T-helper 2 cell treated with Interferon-gamma antibody and Interleukin-4, amounts not matched to agents 5 μg/mL and 100 μg/mL, for 36 hours (primary cell): ENCODE measurements at regions not wholly inside any gene's neighbourhood (a gene's known extent, or its start where the extent isn't known, plus 50 kb on each side); places are given as distances from the start of the nearest gene placed in this dataset.

Experiments used
- DNase-seq: peaks from one replicate; pipeline ENCODE4 v3.0.0; 2021; ENCODE audit warnings: low spot score
- H3K27ac Mint-ChIP-seq: one replicate; pipeline ENCODE4 v1.8.0; 2021; ENCODE audit warnings: mild to moderate bottlenecking, mixed read lengths
- H3K27me3 Mint-ChIP-seq: one replicate; pipeline ENCODE4 v1.8.0; 2021; ENCODE audit warnings: low read depth, mixed read lengths
- H3K36me3 Mint-ChIP-seq: one replicate; pipeline ENCODE4 v1.8.0; 2021; ENCODE audit warnings: low read depth, mixed read lengths
- H3K4me1 Mint-ChIP-seq: one replicate; pipeline ENCODE4 v1.8.0; 2021; ENCODE audit warnings: low read depth, mixed read lengths
- H3K4me3 Mint-ChIP-seq: one replicate; pipeline ENCODE4 v1.8.0; 2022; ENCODE audit warnings: mild to moderate bottlenecking, moderate library complexity, mixed read lengths
- H3K9me3 Mint-ChIP-seq: one replicate; pipeline ENCODE4 v1.8.0; 2021; ENCODE audit warnings: mixed read lengths

GRCh38 chr2:5368263-5368662 lies 323.9 kb upstream of the SOX11 start:
- Mint-ChIP-seq H3K27ac (no peak overlapping the region), H3K27me3 (no peaks in the 10 kb centered on the region), H3K9me3 (no peaks in the 10 kb centered on the region), H3K4me1 (no peaks in the 10 kb centered on the region), H3K36me3 (no peaks in the 10 kb centered on the region), H3K4me3 (no peak overlapping the region)
- no peak for DNase-seq

- Mint-ChIP-seq H3K4me1 (no peaks in the 10 kb centered on the region), H3K27ac (no peak overlapping the region), H3K4me3 (no peak overlapping the region), H3K36me3 (no peaks in the 10 kb centered on the region), H3K27me3 (no peaks in the 10 kb centered on the region), H3K9me3 (no peaks in the 10 kb centered on the region)
- no peak for DNase-seq
These were observed 322.7 kb upstream of the SOX11 start for GRCh38 chr2:5369510-5369909.

DNA sequence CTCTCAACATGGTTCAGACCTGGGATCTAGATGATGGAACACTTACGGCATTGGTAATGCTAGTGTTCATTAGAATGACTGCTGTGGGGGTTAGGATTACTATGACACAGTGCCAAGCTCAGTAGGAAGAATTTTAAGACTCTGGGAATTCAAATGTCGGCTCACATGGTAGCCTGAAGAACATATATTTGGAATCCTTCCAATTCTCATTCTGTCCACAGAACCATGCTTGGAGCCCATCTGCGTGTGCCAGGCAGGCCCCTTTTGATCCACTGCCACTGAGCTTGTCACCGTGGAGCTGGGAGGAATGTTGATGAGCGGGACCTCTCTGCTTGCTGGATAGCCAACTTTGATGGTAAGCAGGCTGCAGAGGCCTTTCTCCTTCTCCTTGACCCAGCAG lies 322.0 kb upstream of the SOX11 start:
- Mint-ChIP-seq H3K4me3 (no peak overlapping the region), H3K4me1 (no peaks in the 10 kb centered on the region), H3K36me3 (no peaks in the 10 kb centered on the region), H3K9me3 (no peaks in the 10 kb centered on the region), H3K27me3 (no peaks in the 10 kb centered on the region), H3K27ac (no peak overlapping the region)
- DNase-seq: no peak

GRCh38 chr2:5372141-5372540 lies 320.0 kb upstream of the SOX11 start:
- no peak overlapping the region for H3K4me3 Mint-ChIP-seq
- H3K36me3 Mint-ChIP-seq: no peaks in the 10 kb centered on the region

GRCh38 chr2:5373200-5373599 lies 319.0 kb upstream of the SOX11 start:
- no peaks in the 10 kb centered on the region for H3K9me3 Mint-ChIP-seq
- H3K4me1 Mint-ChIP-seq: no peaks in the 10 kb centered on the region
- no peak overlapping the region for H3K27ac Mint-ChIP-seq
- no peak overlapping the region for H3K4me3 Mint-ChIP-seq
- no peaks in the 10 kb centered on the region for H3K27me3 Mint-ChIP-seq
- DNase-seq: no peak
- no peaks in the 10 kb centered on the region for H3K36me3 Mint-ChIP-seq

More at GRCh38 chr2:5372141-5372540, 320.0 kb upstream of the SOX11 start:
- H3K9me3 Mint-ChIP-seq: no peaks in the 10 kb centered on the region
- H3K27ac Mint-ChIP-seq: no peak overlapping the region
- no peaks in the 10 kb centered on the region for H3K4me1 Mint-ChIP-seq
- no peaks in the 10 kb centered on the region for H3K27me3 Mint-ChIP-seq
- no peak for DNase-seq

DNA sequence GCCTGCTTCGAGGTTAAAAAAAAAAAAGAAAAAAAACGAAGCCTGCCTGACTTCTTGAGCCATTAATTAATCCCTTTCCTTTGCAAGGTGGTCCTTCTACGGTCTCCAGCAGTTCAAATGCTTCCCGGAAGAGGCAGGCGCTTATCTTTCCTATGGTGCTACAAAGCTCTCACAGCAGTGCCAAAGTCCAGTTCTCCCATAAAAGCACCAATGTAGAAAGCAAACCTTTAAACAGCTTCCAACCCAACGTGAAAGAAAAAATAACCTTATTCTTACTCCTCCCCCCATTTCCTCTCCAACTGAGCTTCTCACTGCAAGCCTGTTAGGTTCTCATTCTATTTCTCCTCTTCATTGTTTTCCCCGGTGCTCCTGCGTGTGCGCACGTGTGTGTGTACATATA lies 317.4 kb upstream of the SOX11 start:
- no peak for DNase-seq

GRCh38 chr2:5377323-5377722 lies 314.9 kb upstream of the SOX11 start:
- Mint-ChIP-seq H3K9me3 (peaks cover 6% of the 10 kb centered on the region), H3K27ac (no peak overlapping the region)
- no peak for DNase-seq

More for the DNA sequence above, 317.4 kb upstream of the SOX11 start:
- Mint-ChIP-seq H3K4me1 (no peaks in the 10 kb centered on the region), H3K36me3 (no peaks in the 10 kb centered on the region), H3K4me3 (no peak overlapping the region), H3K27me3 (no peaks in the 10 kb centered on the region), H3K27ac (no peak overlapping the region), H3K9me3 (peaks cover 6% of the 10 kb centered on the region)

DNA sequence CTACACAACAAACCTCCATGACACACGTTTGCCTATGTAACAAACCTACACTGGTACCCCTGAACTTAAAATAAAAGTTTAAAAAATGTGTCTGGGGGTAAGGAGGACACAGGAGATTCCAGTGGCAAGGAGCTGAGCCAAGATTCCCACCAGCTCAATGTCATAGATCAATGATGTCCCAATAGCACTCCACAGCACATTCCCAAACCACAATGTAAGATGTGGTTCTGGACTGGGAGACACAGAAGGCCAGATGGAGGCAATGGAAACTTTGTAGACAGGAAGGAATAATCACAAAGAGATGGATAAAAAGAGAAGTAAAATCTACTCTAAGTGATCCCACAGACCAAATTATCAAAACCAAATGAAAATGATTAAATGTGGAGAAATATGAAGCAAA lies 312.4 kb upstream of the SOX11 start:
- H3K4me3 Mint-ChIP-seq: no peak overlapping the region
- H3K4me1 Mint-ChIP-seq: no peaks in the 10 kb centered on the region
- peaks cover 6% of the 10 kb centered on the region for H3K9me3 Mint-ChIP-seq
- no peak for DNase-seq
- no peaks in the 10 kb centered on the region for H3K36me3 Mint-ChIP-seq
- H3K27me3 Mint-ChIP-seq: no peaks in the 10 kb centered on the region
- H3K27ac Mint-ChIP-seq: no peak overlapping the region

More at GRCh38 chr2:5377323-5377722, 314.9 kb upstream of the SOX11 start:
- Mint-ChIP-seq H3K4me1 (no peaks in the 10 kb centered on the region), H3K36me3 (no peaks in the 10 kb centered on the region), H3K27me3 (no peaks in the 10 kb centered on the region), H3K4me3 (no peak overlapping the region)

GRCh38 chr2:5385596-5385995 lies 306.6 kb upstream of the SOX11 start:
- Mint-ChIP-seq H3K9me3 (peaks cover 4% of the 10 kb centered on the region), H3K4me1 (no peaks in the 10 kb centered on the region), H3K27me3 (no peaks in the 10 kb centered on the region), H3K27ac (no peak overlapping the region), H3K36me3 (no peaks in the 10 kb centered on the region), H3K4me3 (no peak overlapping the region)
- no peak for DNase-seq

DNA sequence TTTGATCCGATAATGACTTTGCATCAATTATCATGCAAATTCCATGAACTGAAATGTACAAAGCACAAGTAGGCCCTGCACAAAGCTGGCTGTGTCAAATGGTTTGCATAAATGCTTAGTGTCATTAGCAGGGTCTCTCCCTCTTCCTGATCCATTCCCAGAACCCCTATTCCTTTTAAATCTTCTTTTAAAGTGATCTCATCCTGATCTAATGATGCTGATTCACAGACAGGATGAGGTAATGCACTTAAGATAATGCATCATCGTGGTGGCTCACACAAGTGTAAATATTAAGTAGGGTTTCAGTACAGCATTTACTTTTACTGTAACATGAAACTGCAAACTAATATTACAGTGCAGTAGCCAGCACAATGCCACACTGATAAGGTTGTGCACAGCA lies 304.8 kb upstream of the SOX11 start:
- Mint-ChIP-seq H3K9me3 (peaks cover 4% of the 10 kb centered on the region), H3K4me1 (no peaks in the 10 kb centered on the region), H3K27me3 (no peaks in the 10 kb centered on the region), H3K4me3 (no peak overlapping the region), H3K36me3 (no peaks in the 10 kb centered on the region), H3K27ac (no peak overlapping the region)
- no peak for DNase-seq

DNA sequence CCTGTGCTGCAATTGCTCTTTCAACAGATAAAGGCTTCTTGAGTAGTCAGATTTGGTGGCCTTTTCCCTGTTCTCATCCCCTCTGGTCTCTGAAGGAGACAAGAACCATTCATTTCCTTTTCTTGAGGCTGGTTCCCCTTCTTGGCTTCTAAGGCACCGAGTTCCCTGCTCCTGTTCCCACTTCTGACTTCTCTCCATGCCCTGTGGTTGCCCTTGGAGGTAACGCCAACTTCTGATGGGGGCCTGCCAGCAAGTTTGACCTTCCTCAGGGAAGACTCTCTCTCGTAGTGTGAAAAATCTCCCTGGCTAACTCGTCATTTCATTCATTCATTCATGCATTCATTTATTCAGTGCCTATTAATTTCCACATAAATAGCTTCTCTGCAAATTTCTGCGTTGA lies 302.4 kb upstream of the SOX11 start:
- H3K27ac Mint-ChIP-seq: no peak overlapping the region
- H3K27me3 Mint-ChIP-seq: no peaks in the 10 kb centered on the region
- H3K4me1 Mint-ChIP-seq: no peaks in the 10 kb centered on the region
- peaks cover 4% of the 10 kb centered on the region for H3K9me3 Mint-ChIP-seq
- H3K4me3 Mint-ChIP-seq: no peak overlapping the region
- DNase-seq: no peak
- H3K36me3 Mint-ChIP-seq: no peaks in the 10 kb centered on the region

DNA sequence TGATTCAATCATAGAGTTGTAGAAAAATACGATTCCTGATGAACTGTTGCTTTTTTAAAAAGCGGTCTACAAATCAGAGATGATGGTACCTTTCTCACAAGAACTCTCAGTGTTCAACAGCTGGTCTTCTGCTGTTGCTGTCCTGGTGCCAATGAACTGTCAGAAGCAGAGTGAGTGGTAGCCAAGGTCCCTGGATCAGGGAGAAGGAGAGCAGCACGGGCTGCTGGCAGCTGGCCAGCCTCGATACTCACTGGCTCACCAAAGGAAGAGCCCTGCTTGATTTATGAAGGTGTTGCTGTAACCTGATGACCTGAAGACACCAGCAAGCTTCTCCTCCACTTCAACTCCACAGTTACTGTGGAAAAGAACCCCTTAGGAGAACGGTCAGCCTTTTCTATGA lies 300.8 kb upstream of the SOX11 start:
- no peaks in the 10 kb centered on the region for H3K4me1 Mint-ChIP-seq
- H3K27me3 Mint-ChIP-seq: no peaks in the 10 kb centered on the region
- no peaks in the 10 kb centered on the region for H3K36me3 Mint-ChIP-seq
- H3K27ac Mint-ChIP-seq: no peak overlapping the region
- DNase-seq: no peak
- H3K9me3 Mint-ChIP-seq: no peaks in the 10 kb centered on the region
- no peak overlapping the region for H3K4me3 Mint-ChIP-seq

- Mint-ChIP-seq H3K4me1 (no peaks in the 10 kb centered on the region), H3K4me3 (no peak overlapping the region), H3K27ac (no peak overlapping the region), H3K9me3 (peaks cover 4% of the 10 kb centered on the region), H3K27me3 (no peaks in the 10 kb centered on the region), H3K36me3 (no peaks in the 10 kb centered on the region)
- DNase-seq: no peak
These were observed 299.5 kb upstream of the SOX11 start for GRCh38 chr2:5392658-5393057.

DNA sequence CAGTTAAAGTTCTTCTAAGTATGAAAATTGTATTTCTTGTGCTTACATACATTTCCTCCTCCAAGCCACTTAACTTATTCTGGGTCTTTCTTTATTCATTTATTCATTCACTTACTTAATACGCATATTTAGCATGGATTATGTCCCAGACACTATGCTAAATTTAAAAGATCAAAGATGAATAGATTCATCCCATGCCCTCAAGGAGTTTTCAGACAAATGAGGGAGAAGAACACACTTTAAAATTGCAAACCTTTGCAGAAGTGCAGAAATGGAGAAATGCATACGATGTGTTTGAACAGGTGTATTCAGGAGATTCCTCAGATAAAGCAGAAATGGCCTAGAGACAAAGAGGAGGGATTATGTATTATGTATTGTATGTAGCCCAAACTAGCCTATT lies 298.7 kb upstream of the SOX11 start:
- Mint-ChIP-seq H3K36me3 (no peaks in the 10 kb centered on the region), H3K27ac (no peak overlapping the region)

DNA sequence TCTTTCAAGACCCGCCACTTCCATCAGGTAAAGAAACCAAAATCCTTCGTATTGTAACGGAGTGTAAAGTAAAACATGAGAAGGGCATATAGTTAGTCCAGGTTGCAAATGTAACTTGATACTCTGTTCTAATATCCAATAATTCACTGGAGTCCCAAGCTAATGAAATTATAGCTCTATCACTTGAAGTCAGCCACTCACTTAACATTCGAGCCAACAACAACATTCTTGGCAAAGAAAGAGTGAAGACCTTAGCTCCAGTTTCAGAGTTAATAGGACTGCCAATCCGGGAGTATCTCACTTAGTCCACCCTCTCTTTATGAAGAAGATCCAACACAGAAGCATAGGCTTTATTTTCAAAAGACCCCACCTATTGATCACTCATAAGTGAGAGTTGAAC lies 298.0 kb upstream of the SOX11 start:
- Mint-ChIP-seq H3K27me3 (no peaks in the 10 kb centered on the region), H3K4me3 (no peak overlapping the region), H3K27ac (no peak overlapping the region), H3K4me1 (no peaks in the 10 kb centered on the region), H3K36me3 (no peaks in the 10 kb centered on the region), H3K9me3 (peaks cover 4% of the 10 kb centered on the region)
- no peak for DNase-seq

More for the DNA sequence above, 298.7 kb upstream of the SOX11 start:
- peaks cover 4% of the 10 kb centered on the region for H3K9me3 Mint-ChIP-seq
- no peak overlapping the region for H3K4me3 Mint-ChIP-seq
- DNase-seq: no peak
- H3K4me1 Mint-ChIP-seq: no peaks in the 10 kb centered on the region
- no peaks in the 10 kb centered on the region for H3K27me3 Mint-ChIP-seq
